ENCODE measurements at regions not wholly inside any gene's neighbourhood (a gene's known extent, or its start where the extent isn't known, plus 50 kb on each side); places are given as distances from the start of the nearest gene placed in this dataset.

DNA sequence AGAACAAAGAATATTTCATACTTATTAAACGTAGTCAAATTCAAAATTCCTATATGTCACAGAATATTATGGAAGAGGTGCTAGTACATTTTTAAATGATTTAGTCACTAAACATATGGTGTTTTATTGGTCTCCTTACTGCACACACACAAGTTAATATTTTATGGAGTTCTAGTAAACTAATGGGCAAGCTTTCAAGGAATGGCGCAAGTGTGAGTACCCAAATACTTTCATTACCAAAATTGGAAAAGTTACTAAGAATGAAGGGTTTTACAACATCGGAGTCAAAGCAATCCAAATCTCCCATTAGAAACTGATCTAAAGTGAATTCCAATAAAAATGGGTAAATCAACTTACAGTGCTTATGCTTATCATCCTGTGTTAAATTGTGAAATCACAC, 921.9 kb downstream of the ADGRL2 start:
- intact Hi-C loops (cut with DNase I; ENCODE audit: low total_unique reads), result no loop called here
- peaks cover 0 to 7% (median 0%) of the 10 kb centered on the region in 4 donors for H3K9me3 ChIP-seq
- TF ChIP-seq POLR2A (IDR thresholded peaks at IDR 0.05) (no peak), POLR2AphosphoS5 (IDR thresholded peaks at IDR 0.05) (no peak), EP300 (IDR thresholded peaks at IDR 0.05) (no peak)
- TF ChIP-seq, protein P1, sequence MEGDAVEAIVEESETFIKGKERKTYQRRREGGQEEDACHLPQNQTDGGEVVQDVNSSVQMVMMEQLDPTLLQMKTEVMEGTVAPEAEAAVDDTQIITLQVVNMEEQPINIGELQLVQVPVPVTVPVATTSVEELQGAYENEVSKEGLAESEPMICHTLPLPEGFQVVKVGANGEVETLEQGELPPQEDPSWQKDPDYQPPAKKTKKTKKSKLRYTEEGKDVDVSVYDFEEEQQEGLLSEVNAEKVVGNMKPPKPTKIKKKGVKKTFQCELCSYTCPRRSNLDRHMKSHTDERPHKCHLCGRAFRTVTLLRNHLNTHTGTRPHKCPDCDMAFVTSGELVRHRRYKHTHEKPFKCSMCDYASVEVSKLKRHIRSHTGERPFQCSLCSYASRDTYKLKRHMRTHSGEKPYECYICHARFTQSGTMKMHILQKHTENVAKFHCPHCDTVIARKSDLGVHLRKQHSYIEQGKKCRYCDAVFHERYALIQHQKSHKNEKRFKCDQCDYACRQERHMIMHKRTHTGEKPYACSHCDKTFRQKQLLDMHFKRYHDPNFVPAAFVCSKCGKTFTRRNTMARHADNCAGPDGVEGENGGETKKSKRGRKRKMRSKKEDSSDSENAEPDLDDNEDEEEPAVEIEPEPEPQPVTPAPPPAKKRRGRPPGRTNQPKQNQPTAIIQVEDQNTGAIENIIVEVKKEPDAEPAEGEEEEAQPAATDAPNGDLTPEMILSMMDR (IDR thresholded peaks at IDR 0.05), result no peak
- H3K27ac ChIP-seq, result no peak overlapping the region
- no peaks in the 10 kb centered on the region for H3K4me1 ChIP-seq
- 89 to 97% (median 95%) methylated on average over 3 of the region's 3 CpGs for WGBS, 5 donors
- DNase-seq, result no peak
- H3K4me3 ChIP-seq, result no peak overlapping the region
- H3K36me3 ChIP-seq, result no peaks in the 10 kb centered on the region
- no peaks in the 10 kb centered on the region for H3K27me3 ChIP-seq

DNA sequence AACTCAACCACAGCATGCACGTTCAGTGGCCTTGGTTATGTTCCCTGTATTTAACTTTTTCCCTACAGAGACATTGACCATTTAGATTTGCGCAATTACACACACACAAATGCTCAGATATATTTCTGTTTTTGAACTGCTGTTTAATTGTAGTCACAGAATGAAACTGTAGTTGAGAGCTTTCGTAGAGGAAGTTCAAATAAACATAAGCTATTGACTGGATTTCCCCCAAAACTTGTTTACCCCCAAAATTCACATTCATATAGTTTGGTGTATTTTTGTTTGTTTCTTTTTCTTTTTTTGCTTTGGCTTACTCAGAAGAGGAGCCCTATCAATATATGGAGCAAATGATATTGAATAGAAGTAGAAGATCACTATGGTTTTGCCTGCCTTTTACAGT, 921.0 kb downstream of the ADGRL2 start:
- Histone ChIP-seq H3K4me3 (no peak overlapping the region), H3K27ac (no peak overlapping the region), H3K36me3 (no peaks in the 10 kb centered on the region), H3K27me3 (no peaks in the 10 kb centered on the region), H3K9me3 (peaks cover 0 to 7% (median 0%) of the 10 kb centered on the region in 4 donors), H3K4me1 (no peaks in the 10 kb centered on the region)
- no peak for DNase-seq
- WGBS, 5 donors, result 58 to 82% (median 69%) methylated on average over 3 of the region's 3 CpGs
- TF ChIP-seq, protein P1 (IDR thresholded peaks at IDR 0.05), result no peak
- TF ChIP-seq POLR2A (IDR thresholded peaks at IDR 0.05) (no peak), POLR2AphosphoS5 (IDR thresholded peaks at IDR 0.05) (no peak)
- intact Hi-C loops (cut with DNase I; ENCODE audit: low total_unique reads), result no loop called here

DNA sequence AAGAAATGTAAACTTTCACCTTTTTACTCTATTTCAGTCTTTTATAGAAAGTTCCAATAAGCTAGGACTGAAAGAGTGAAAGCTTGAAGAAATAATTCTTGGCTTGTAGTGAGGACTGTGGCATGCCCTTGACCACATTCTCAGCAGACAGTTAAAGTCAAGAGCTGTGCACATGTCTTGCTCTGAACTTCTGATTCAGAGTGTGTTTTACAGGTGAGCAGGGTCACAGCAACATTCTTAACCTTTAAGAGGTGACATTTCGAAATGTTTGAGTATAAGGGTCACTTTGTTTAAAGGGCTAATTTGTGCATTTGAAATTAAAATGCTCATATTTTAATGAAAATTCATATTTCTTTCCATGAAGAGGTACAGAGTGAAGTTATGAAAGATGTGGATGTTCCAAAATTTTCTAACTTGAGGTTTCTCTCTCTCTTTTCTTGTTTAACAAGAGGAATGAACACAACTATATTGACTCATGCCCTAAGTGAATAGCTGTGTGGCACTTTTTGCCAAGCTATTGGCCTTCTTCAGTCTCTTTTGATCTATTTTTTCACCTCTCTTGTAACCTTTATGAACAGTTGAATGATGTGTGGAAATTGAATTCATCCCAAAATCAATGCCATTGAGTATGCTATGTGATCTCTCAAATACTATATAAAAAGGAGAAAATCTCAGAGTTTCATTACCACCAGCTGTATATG, 918.1 kb downstream of the ADGRL2 start:
- 50 to 80% (median 67%) methylated on average over 1 of the region's 1 CpG for whole genome bisulfite sequencing, 5 donors
- no peak for DNase-seq
- Histone ChIP-seq H3K9me3 (peaks cover 0 to 7% (median 0%) of the 10 kb centered on the region in 4 donors), H3K36me3 (no peaks in the 10 kb centered on the region), H3K27ac (no peak overlapping the region), H3K27me3 (no peaks in the 10 kb centered on the region), H3K4me1 (no peaks in the 10 kb centered on the region), H3K4me3 (no peak overlapping the region)
- intact Hi-C loops (cut with DNase I; ENCODE audit: low total_unique reads), result no loop called here
- TF ChIP-seq POLR2A (IDR thresholded peaks at IDR 0.05) (no peak), POLR2AphosphoS5 (IDR thresholded peaks at IDR 0.05) (no peak), EP300 (IDR thresholded peaks at IDR 0.05) (no peak)
- TF ChIP-seq, protein P1 (IDR thresholded peaks at IDR 0.05), result no peak

DNA sequence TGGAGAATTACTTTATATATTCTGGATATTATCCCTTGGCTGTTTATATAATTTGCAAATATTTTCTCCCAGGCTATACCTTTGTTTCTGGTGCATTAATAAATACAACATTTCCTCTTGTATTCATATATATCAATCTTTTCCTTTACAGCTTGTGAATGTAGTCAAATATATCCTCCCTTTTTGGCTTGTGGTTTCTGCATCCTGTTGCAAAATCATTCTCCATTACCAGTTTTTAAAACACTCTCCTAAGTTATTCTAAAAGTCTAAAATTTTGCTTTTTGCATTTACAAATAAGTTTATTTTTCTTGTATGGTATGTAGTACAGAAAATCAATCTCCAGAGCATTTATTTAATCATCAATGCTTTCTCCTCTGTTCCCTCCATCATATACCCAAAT, 909.4 kb downstream of the ADGRL2 start:
- Histone ChIP-seq H3K4me3 (no peak overlapping the region), H3K9me3 (no peaks in the 10 kb centered on the region), H3K4me1 (no peaks in the 10 kb centered on the region), H3K27me3 (no peaks in the 10 kb centered on the region), H3K27ac (no peak overlapping the region), H3K36me3 (no peaks in the 10 kb centered on the region)
- intact Hi-C loops (cut with DNase I; ENCODE audit: low total_unique reads), result no loop called here
- no peak for DNase-seq
- TF ChIP-seq POLR2A (IDR thresholded peaks at IDR 0.05), result no peak
- no peak for TF ChIP-seq POLR2AphosphoS5 (IDR thresholded peaks at IDR 0.05)
- no peak for TF ChIP-seq EP300 (IDR thresholded peaks at IDR 0.05)
- TF ChIP-seq, protein P1 (IDR thresholded peaks at IDR 0.05), result no peak

All from stomach (tissue), 8 donors.